ENCODE measurements at regions not wholly inside any gene's neighbourhood (a gene's known extent, or its start where the extent isn't known, plus 50 kb on each side); places are given as distances from the start of the nearest gene placed in this dataset.

DNA sequence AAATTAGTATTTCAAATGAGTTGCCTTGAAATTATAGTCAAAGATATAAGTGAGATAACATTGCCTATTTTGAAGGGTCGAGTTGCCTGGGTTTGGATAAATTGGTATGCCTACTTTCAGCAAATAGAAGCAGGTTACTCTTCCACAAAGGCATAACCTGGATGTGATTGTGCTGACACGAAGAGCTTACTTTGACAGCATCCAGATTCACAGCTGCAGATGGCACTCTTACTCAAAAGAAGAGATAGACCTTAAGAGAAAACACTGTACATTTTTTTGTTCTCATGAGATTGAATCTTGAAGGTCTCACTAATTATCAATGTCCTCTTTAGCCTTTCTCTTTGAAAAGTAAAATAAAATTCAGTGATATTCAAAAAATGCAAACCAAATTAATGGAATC lies 1338.7 kb downstream of the REEP3 start:
- Histone ChIP-seq H3K27ac (no peak overlapping the region), H3K36me3 (no peaks in the 10 kb centered on the region), H3K9me3 (no peaks in the 10 kb centered on the region), H3K27me3 (no peaks in the 10 kb centered on the region), H3K4me1 (no peaks in the 10 kb centered on the region), H3K4me3 (no peak overlapping the region)
- TF ChIP-seq, protein P1, sequence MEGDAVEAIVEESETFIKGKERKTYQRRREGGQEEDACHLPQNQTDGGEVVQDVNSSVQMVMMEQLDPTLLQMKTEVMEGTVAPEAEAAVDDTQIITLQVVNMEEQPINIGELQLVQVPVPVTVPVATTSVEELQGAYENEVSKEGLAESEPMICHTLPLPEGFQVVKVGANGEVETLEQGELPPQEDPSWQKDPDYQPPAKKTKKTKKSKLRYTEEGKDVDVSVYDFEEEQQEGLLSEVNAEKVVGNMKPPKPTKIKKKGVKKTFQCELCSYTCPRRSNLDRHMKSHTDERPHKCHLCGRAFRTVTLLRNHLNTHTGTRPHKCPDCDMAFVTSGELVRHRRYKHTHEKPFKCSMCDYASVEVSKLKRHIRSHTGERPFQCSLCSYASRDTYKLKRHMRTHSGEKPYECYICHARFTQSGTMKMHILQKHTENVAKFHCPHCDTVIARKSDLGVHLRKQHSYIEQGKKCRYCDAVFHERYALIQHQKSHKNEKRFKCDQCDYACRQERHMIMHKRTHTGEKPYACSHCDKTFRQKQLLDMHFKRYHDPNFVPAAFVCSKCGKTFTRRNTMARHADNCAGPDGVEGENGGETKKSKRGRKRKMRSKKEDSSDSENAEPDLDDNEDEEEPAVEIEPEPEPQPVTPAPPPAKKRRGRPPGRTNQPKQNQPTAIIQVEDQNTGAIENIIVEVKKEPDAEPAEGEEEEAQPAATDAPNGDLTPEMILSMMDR (IDR thresholded peaks at IDR 0.05), result no peak
- DNase-seq (ENCODE audit: low spot score), result no peak

DNA sequence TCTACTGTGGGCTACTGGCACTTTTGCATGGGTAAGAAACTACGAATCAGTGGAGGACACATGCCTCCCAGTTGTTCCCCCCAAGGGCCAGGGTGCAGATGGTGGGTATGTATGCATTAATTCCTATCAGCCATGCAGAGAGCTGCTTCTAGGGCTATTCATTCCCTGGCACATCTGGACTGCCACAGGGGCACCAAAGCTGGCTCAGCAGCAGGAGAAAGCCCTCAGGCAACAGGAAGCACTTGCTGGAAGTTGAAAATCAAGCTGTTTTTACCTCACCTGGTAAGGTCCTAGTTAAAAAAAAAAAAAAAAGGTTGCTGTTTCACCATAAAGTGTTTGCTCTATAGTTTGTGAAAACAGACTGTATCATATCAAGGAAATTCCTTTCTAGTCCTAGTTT lies 1342.6 kb downstream of the REEP3 start:
- no peaks in the 10 kb centered on the region for H3K27me3 ChIP-seq

DNA sequence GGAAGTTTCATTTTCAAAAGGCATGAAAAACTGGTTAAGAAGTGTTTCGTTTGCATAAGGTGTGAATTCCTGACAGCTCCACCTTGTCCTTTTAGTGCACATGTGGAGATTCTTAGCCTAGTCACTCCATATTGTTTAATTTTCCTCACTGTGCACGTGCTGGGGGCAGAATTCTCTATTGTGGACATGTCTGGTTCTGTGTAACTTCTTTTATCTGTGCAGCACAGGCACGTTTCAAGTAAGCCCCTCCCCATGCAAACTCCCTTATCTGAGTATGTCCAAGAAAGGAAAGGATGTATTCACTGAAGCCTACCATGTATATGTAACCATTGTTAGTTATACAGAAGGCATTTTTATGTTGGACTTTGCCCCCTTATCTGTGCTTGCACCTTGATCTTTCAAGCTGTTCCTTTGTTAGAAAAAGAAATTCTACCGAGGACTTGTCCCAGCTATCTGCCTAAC lies 1346.3 kb downstream of the REEP3 start:
- H3K9me3 ChIP-seq, result no peaks in the 10 kb centered on the region
- H3K27me3 ChIP-seq, result no peaks in the 10 kb centered on the region
- no peak for DNase-seq (ENCODE audit: low spot score)
- H3K27ac ChIP-seq, result no peak overlapping the region
- H3K36me3 ChIP-seq, result no peaks in the 10 kb centered on the region
- H3K4me1 ChIP-seq, result no peaks in the 10 kb centered on the region
- H3K4me3 ChIP-seq, result no peak overlapping the region
- TF ChIP-seq, protein P1 (IDR thresholded peaks at IDR 0.05), result no peak

More for the DNA sequence above, 1342.6 kb downstream of the REEP3 start:
- no peaks in the 10 kb centered on the region for H3K9me3 ChIP-seq
- no peaks in the 10 kb centered on the region for H3K4me1 ChIP-seq
- no peaks in the 10 kb centered on the region for H3K36me3 ChIP-seq
- no peak overlapping the region for H3K4me3 ChIP-seq
- no peak for DNase-seq (ENCODE audit: low spot score)
- H3K27ac ChIP-seq, result no peak overlapping the region
- TF ChIP-seq, protein P1 (IDR thresholded peaks at IDR 0.05), result no peak

DNA sequence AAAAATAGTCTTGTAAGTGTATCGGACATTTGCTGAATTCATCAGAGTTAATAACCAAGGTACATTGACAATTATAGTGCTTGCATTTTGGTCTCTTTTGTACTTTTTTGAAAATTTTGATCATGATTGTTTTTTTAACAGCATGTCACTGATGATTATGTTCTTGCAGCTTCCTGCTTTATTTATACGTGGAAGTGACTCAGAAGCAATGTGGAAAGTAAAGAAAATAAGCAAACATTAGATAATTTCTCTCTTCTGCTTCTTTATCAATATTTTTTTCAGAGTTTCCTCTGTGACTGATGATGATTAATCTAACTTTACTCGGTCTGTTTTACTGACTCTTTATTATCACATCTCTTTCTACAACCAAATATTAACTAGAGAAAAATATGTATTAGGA lies 1351.9 kb downstream of the REEP3 start:
- TF ChIP-seq, protein P1 (IDR thresholded peaks at IDR 0.05), result no peak
- DNase-seq (ENCODE audit: low spot score), result no peak
- Histone ChIP-seq H3K27me3 (no peaks in the 10 kb centered on the region), H3K4me3 (no peak overlapping the region), H3K4me1 (no peaks in the 10 kb centered on the region), H3K27ac (no peak overlapping the region), H3K36me3 (no peaks in the 10 kb centered on the region), H3K9me3 (no peaks in the 10 kb centered on the region)

DNA sequence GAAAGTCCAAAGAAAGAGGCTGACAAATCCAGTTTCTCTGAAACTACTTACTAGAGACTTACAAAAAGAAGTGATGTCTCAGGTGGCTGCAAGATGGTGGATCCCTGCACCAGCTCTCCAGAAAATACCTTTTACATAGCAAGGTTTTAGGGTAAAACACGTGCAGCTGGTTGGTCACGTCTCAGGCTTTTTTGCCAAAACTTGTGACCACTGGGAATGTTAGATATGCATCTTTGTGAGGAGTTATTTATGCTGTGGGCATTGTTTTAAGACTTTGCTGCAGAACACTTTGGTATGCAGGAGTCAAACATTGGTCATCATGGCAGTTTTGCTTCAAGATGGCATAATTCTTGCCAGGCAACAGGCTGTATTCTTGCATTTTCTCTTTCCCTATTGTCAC lies 1352.8 kb downstream of the REEP3 start:
- TF ChIP-seq, protein P1 (IDR thresholded peaks at IDR 0.05), result no peak
- Histone ChIP-seq H3K27ac (no peak overlapping the region), H3K4me3 (no peak overlapping the region), H3K4me1 (no peaks in the 10 kb centered on the region), H3K27me3 (no peaks in the 10 kb centered on the region), H3K36me3 (no peaks in the 10 kb centered on the region), H3K9me3 (no peaks in the 10 kb centered on the region)
- no peak for DNase-seq (ENCODE audit: low spot score)

DNA sequence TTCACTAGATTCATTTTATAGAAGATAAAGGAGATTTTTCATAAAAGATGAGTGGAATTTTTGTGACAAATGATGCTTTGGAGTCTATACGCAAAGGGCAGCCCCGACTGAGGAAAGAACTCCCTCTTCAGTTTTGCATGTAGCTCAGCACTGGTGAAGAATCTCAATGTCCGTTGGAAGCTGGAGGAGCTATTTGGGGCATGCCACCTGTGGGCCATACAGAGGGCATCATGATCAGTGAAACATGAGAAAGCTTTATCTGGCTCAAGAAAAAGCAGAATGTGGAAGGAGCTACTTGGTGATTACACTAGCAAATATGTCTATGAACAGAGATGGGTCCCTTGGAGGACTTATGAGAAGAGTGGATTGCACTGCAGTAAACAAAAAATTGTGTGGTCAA lies 1359.3 kb downstream of the REEP3 start:
- H3K9me3 ChIP-seq, result no peaks in the 10 kb centered on the region

More for the DNA sequence above, 1359.3 kb downstream of the REEP3 start:
- H3K4me3 ChIP-seq, result no peak overlapping the region
- DNase-seq (ENCODE audit: low spot score), result no peak
- H3K27ac ChIP-seq, result no peak overlapping the region
- no peaks in the 10 kb centered on the region for H3K36me3 ChIP-seq
- TF ChIP-seq, protein P1 (IDR thresholded peaks at IDR 0.05), result no peak
- H3K27me3 ChIP-seq, result no peaks in the 10 kb centered on the region
- no peaks in the 10 kb centered on the region for H3K4me1 ChIP-seq
